KBM-7 (cell line): ENCODE measurements at regions not wholly inside any gene's neighbourhood (a gene's known extent, or its start where the extent isn't known, plus 50 kb on each side); places are given as distances from the start of the nearest gene placed in this dataset.
"Not testable (repeated sequence)": the region's sequence is repeated elsewhere in the genome, so short reads cannot be mapped to it uniquely, and the experiment has no call there.

ENCODE experiments used
- DNase-seq: peaks from one replicate; pipeline ENCODE4 v3.0.0-alpha.2; 2015
- in situ Hi-C: fragments of 300-500 bp; cut with MboI; formaldehyde crosslinking; loops from 2 replicates; pipeline ENCODE4 v1.14.3; 2020; ENCODE audit warnings: low sequenced_read_pairs, low pct_unique_long_range_greater_than_20kb, mixed read lengths

DNA sequence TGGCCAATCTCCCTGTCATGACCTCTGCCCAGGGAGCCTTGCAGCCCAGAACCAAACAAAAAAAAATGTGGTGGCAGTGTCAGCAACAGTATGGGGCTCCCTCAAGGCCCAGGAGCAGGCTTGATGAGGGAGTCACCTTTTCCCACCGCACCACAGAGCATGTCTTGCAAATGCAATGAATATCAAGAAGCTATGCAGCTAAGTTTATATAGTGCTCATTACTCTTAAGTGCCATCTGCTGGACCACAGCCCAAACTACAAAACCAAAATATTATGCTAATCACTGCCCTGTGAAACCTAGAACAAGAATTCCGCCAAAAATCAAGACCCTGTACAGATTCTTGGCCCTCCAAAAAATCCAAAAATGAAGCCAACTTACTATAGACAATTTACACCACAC is 65.9 kb downstream of the PABPC5 start:
- in situ Hi-C loops: not testable (repeated sequence)
- peak; percentile 17 for DNase-seq

DNA sequence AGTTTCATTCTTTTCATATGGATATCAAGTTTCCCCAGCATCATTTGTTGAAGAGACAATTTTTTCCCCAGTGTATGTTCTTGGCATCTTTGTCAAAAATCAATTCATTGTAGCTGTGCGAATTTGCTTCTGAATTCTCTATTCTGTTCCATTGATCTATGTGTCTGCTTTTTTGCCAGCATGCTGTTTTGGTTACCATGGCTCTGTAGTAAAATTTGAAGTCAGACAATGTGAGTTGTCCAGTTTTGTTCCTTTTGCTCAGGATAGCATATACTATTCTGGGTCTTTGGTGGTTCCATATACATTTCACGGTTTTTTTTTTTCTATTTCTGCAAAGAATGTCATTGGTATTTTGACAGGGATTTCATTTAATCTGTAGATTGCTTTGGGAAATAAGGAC is 95.6 kb downstream of the PABPC5 start:
- DNase-seq, in situ Hi-C loops: not testable (repeated sequence)

DNA sequence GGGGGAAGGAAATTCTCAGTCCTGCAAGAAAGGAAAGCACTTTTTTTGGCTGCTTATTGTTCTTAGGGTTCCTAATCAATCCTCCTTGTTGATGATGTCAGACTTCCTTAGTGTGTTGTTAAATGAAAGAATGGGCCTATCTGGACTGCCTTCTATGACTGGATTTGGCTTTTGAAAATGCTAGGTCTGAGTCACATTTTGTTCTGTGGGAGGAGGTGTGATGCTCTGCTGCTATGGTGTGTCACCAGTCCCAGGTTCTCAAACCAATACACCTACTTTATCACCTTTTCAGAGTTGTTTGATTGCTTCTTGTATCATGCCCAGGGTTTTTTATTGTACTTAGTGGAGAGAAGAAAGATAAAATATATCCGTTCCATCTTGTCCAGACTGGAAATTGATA is 128.5 kb downstream of the PABPC5 start:
- in situ Hi-C loops, DNase-seq: not testable (repeated sequence)
